Osteocyte (in vitro differentiated cells): ENCODE measurements at regions not wholly inside any gene's neighbourhood (a gene's known extent, or its start where the extent isn't known, plus 50 kb on each side); places are given as distances from the start of the nearest gene placed in this dataset.
A peak's percentile ranks its signal among the peaks of the same experiment; 100 is the strongest.

ENCODE experiments used
- DNase-seq: peaks from one replicate; pipeline ENCODE4 v3.0.0; 2021; ENCODE audit warnings: mixed read lengths; ENCODE audit not compliant: unreplicated experiment; ENCODE audit errors: extremely low spot score
- H3K27ac Mint-ChIP-seq: one replicate; pipeline ENCODE4 v1.8.0; 2021; ENCODE audit warnings: mild to moderate bottlenecking, mixed read lengths; ENCODE audit not compliant: unreplicated experiment
- H3K27me3 Mint-ChIP-seq: one replicate; pipeline ENCODE4 v1.8.0; 2021; ENCODE audit warnings: mixed read lengths; ENCODE audit not compliant: unreplicated experiment
- H3K36me3 Mint-ChIP-seq: one replicate; pipeline ENCODE4 v1.8.0; 2021; ENCODE audit warnings: mixed read lengths; ENCODE audit not compliant: unreplicated experiment
- H3K4me1 Mint-ChIP-seq: one replicate; pipeline ENCODE4 v1.8.0; 2021; ENCODE audit warnings: mixed read lengths; ENCODE audit not compliant: unreplicated experiment
- H3K4me3 Mint-ChIP-seq: one replicate; pipeline ENCODE4 v1.8.0; 2021; ENCODE audit warnings: mild to moderate bottlenecking, moderate library complexity, mixed read lengths; ENCODE audit not compliant: unreplicated experiment
- H3K9me3 Mint-ChIP-seq: one replicate; pipeline ENCODE4 v1.8.0; 2021; ENCODE audit warnings: mixed read lengths; ENCODE audit not compliant: unreplicated experiment
- TF ChIP-seq, protein P1 (sequence below): fragments of 200-600 bp; sonication (generic); IDR thresholded peaks from 2 replicates; pipeline ENCODE4 v1.5.0; 2021; ENCODE audit warnings: antibody characterized with exemption, mild to moderate bottlenecking, moderate library complexity

DNA sequence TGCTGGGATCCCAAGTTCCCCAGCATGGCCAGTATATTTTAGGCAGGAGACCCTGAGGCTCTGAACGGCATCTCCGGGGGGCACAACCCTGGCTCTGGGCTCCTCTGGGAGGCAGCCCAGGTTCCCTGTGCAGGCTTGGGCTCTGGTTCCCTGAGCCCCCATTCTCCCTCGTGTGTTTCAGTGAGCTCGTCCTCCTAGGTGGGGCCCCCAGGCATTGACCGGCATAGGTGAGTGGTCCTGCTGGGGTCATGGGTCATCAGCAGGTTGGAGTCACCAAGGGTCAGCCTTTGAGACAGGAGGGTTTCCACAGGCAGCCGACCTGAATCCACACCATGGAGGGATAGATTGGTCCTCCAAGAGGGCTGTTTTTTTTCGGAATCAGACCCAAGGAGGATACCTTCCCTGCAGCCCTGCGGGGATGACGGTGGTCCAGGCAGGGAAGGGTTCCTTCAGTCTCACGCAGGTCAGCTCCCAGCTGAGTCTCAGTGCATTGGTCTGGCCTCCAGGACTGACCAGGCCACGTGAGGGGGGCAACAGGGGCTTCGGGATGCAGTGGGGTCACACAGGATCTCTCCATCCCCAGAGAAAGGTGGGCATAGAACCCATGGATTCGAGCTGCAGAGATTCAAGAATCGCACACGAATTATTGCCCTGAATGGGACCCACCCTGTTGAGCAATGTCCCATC lies 226.0 kb downstream of the SNRPN start:
- no peaks in the 10 kb centered on the region for H3K27me3 Mint-ChIP-seq
- H3K9me3 Mint-ChIP-seq, result peaks cover 12% of the 10 kb centered on the region
- DNase-seq, result peak; percentile 80
- H3K4me1 Mint-ChIP-seq, result no peaks in the 10 kb centered on the region
- H3K36me3 Mint-ChIP-seq, result no peaks in the 10 kb centered on the region
- no peak overlapping the region for H3K4me3 Mint-ChIP-seq
- no peak overlapping the region for H3K27ac Mint-ChIP-seq
- TF ChIP-seq, protein P1, sequence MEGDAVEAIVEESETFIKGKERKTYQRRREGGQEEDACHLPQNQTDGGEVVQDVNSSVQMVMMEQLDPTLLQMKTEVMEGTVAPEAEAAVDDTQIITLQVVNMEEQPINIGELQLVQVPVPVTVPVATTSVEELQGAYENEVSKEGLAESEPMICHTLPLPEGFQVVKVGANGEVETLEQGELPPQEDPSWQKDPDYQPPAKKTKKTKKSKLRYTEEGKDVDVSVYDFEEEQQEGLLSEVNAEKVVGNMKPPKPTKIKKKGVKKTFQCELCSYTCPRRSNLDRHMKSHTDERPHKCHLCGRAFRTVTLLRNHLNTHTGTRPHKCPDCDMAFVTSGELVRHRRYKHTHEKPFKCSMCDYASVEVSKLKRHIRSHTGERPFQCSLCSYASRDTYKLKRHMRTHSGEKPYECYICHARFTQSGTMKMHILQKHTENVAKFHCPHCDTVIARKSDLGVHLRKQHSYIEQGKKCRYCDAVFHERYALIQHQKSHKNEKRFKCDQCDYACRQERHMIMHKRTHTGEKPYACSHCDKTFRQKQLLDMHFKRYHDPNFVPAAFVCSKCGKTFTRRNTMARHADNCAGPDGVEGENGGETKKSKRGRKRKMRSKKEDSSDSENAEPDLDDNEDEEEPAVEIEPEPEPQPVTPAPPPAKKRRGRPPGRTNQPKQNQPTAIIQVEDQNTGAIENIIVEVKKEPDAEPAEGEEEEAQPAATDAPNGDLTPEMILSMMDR, result no peak

DNA sequence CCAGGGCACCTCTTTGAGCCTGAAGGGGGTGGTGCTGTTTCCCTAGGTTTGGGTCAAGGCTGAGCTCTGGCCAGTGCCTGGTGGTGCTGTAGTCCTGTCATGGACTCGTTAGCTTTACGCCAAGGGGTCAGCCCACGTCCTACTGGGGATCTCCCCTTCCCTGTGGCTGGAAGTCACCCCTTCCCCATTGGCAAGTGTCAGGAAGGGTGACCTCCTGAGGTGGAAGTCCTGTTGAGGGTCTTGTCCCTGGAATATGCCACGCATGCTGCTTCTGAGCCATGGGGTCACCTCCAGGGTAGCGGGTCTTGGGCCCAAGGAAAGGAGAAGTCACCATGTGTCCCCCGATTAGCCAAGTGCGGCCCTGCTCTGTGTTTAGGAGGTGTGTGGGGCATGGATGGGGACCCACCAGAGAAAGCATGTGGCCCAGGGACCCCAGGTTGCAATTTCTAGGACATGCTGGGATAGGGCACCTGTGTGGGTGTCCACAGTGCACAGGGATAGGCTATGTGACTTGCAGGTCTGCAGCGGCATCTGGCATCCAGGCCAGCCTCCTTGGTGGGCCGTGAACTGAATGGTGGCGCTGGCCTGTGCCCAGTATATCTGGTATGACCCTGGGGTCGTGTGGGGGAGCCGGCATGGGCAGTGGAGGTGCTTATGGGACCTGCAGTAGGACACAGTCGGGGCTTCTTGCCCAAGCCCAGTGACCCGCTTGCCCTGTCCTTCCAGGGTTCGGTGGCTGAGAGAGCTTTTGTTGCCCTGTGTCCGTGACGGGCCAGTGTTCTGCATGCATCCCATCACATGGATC lies 226.7 kb downstream of the SNRPN start:
- Mint-ChIP-seq H3K36me3 (no peaks in the 10 kb centered on the region), H3K9me3 (peaks cover 13% of the 10 kb centered on the region), H3K27ac (no peak overlapping the region), H3K4me1 (no peaks in the 10 kb centered on the region), H3K4me3 (no peak overlapping the region), H3K27me3 (no peaks in the 10 kb centered on the region)
- TF ChIP-seq, protein P1, result no peak
- peak; percentile 79 for DNase-seq

DNA sequence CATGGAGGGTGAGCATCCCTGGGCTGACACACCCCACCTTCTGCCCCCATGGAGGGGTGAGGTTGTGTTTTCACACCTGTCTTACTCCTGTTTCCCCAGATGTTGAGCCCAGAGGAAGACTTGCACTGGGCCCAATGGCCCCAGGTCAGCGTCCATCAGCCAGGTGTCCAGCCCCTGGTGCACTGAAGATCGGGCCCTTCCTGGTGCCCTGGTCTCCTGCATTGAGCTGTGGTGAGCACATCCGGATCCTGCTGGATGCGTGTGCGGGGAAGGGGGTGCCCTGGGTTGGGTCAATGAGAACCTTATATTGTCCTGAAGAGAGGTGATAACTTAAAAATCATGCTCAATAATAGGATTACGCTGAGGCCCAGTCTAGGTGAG lies 227.3 kb downstream of the SNRPN start:
- peaks cover 10% of the 10 kb centered on the region for H3K9me3 Mint-ChIP-seq
- TF ChIP-seq, protein P1, result no peak
- H3K27ac Mint-ChIP-seq, result no peak overlapping the region
- H3K4me3 Mint-ChIP-seq, result no peak overlapping the region
- no peaks in the 10 kb centered on the region for H3K27me3 Mint-ChIP-seq
- no peaks in the 10 kb centered on the region for H3K36me3 Mint-ChIP-seq
- DNase-seq, result no peak
- no peaks in the 10 kb centered on the region for H3K4me1 Mint-ChIP-seq

DNA sequence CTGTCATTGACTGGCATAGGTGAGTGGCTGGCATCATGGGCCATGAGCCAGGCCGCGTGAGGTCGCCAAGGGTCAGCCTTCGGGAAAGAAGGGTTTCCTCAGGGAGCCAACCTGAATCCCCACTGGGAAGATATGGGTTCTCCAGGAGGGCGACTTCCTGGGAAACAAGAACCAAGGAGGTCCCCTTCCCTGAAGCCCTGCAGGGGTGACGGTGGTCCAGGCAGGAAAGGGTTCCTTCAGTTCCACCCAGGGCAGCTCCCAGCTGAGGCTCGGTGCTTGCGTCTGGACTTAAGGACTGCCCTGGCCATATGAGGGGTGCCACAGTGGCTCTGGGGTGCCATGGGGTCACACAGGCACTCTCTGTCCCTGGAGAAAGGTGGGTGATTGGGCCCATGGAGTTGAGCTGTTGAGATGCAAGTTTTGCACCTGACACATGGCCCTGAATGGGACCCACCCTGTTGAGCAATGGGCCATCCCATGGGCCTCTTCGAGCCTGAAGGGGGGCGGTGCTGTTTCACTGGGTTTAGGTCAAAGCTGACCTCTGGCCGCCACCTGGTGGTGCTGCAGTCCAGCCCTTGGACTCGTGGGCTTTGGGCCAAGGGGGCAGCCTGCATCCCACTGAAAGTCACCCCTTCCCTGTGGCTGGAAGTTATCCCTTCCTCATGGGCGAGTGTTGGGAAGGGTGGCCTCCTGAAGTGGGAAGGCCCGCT lies 228.1 kb downstream of the SNRPN start:
- H3K9me3 Mint-ChIP-seq, result peaks cover 10% of the 10 kb centered on the region
- H3K4me1 Mint-ChIP-seq, result no peaks in the 10 kb centered on the region
- DNase-seq, result no peak
- H3K27me3 Mint-ChIP-seq, result no peaks in the 10 kb centered on the region
- H3K36me3 Mint-ChIP-seq, result no peaks in the 10 kb centered on the region
- no peak overlapping the region for H3K4me3 Mint-ChIP-seq
- TF ChIP-seq, protein P1, result no peak
- no peak overlapping the region for H3K27ac Mint-ChIP-seq
